GM18498 (cell line): ENCODE measurements at regions not wholly inside any gene's neighbourhood (a gene's known extent, or its start where the extent isn't known, plus 50 kb on each side); places are given as distances from the start of the nearest gene placed in this dataset.

Experiments
- ATAC-seq: cut with Tn5 transposase; IDR thresholded peaks from one replicate; pipeline ENCODE4 v1.9.1; 2021; ENCODE audit warnings: mild to moderate bottlenecking, moderate library complexity; ENCODE audit not compliant: unreplicated experiment

GRCh38 chr2:64331114-64331645 is 122.8 kb upstream of the LGALSL start:
- ATAC-seq = no peak

- ATAC-seq = no peak
Measured at GRCh38 chr2:64331849-64332699, 121.9 kb upstream of the LGALSL start.

- no peak for ATAC-seq
Measured at GRCh38 chr2:64336171-64336570, 117.8 kb upstream of the LGALSL start.

GRCh38 chr2:64337314-64337713 is 116.6 kb upstream of the LGALSL start:
- no peak for ATAC-seq

GRCh38 chr2:64338108-64338507 is 115.9 kb upstream of the LGALSL start:
- no peak for ATAC-seq

GRCh38 chr2:64338910-64339500 is 115.0 kb upstream of the LGALSL start:
- ATAC-seq = no peak

GRCh38 chr2:64341461-64341860 is 112.5 kb upstream of the LGALSL start:
- no peak for ATAC-seq

- ATAC-seq = no peak
Measured at GRCh38 chr2:64342195-64343099, 111.5 kb upstream of the LGALSL start.

- no peak for ATAC-seq
Measured at GRCh38 chr2:64344999-64345576, 108.9 kb upstream of the LGALSL start.

GRCh38 chr2:64345998-64346397 is 108.0 kb upstream of the LGALSL start:
- ATAC-seq = no peak

- ATAC-seq = no peak
Measured at GRCh38 chr2:64348386-64349130, 105.4 kb upstream of the LGALSL start.

- ATAC-seq = no peak
Measured at GRCh38 chr2:64349131-64349530, 104.8 kb upstream of the LGALSL start.

- no peak for ATAC-seq
Measured at GRCh38 chr2:64350996-64351395, 103.0 kb upstream of the LGALSL start.

- ATAC-seq = no peak
Measured at GRCh38 chr2:64352292-64352691, 101.7 kb upstream of the LGALSL start.

GRCh38 chr2:64354857-64355680 is 98.9 kb upstream of the LGALSL start:
- ATAC-seq = no peak

- no peak for ATAC-seq
Measured at GRCh38 chr2:64356906-64357305, 97.1 kb upstream of the LGALSL start.

- peak; percentile 48 for ATAC-seq
Measured at GRCh38 chr2:64359171-64359891, 94.6 kb upstream of the LGALSL start.

- ATAC-seq = peak; percentile 88
Measured at GRCh38 chr2:64359892-64360657, 93.9 kb upstream of the LGALSL start.
